Neuronal stem cell (in vitro differentiated cells): ENCODE measurements at regions not wholly inside any gene's neighbourhood (a gene's known extent, or its start where the extent isn't known, plus 50 kb on each side); places are given as distances from the start of the nearest gene placed in this dataset.
A peak's percentile ranks its signal among the peaks of the same experiment; 100 is the strongest.

Experiments used
- DNase-seq: peaks from one replicate; pipeline ENCODE4 v3.0.0-alpha.2; 2013; ENCODE audit warnings: low spot score
- H2AFZ ChIP-seq: one replicate; pipeline ENCODE4 v1.6.1; 2013; ENCODE audit warnings: mild to moderate bottlenecking, low read length, inconsistent platforms
- H2AK5ac ChIP-seq: 2 replicates; pipeline ENCODE4 v1.6.1; 2013; ENCODE audit warnings: low read depth, mild to moderate bottlenecking, inconsistent platforms, low read length, moderate library complexity, mixed read lengths
- H2BK120ac ChIP-seq: 2 replicates; pipeline ENCODE4 v1.6.1; 2013; ENCODE audit warnings: low read depth, mild to moderate bottlenecking, inconsistent platforms, low read length, moderate library complexity, mixed read lengths
- H2BK12ac ChIP-seq: one replicate; pipeline ENCODE4 v1.6.1; 2013; ENCODE audit warnings: low read length, inconsistent platforms
- H2BK15ac ChIP-seq: 2 replicates; pipeline ENCODE4 v1.6.1; 2013; ENCODE audit warnings: mild to moderate bottlenecking, low read length, inconsistent platforms, mixed read lengths
- H2BK5ac ChIP-seq: one replicate; pipeline ENCODE4 v1.6.1; 2013; ENCODE audit warnings: inconsistent platforms, mild to moderate bottlenecking, low read length, moderate library complexity
- H3K14ac ChIP-seq: one replicate; pipeline ENCODE4 v1.6.1; 2013; ENCODE audit warnings: low read length, inconsistent platforms
- H3K18ac ChIP-seq: 2 replicates; pipeline ENCODE4 v1.6.1; 2013; ENCODE audit warnings: low read length, inconsistent platforms
- H3K23ac ChIP-seq: 2 replicates; pipeline ENCODE4 v1.6.1; 2013; ENCODE audit warnings: low read depth, mild to moderate bottlenecking, mixed read lengths, low read length, inconsistent platforms; ENCODE audit not compliant: poor library complexity
- H3K27ac ChIP-seq: replicated peaks from 3 replicates; pipeline ENCODE4 v1.5.1; 2013; ENCODE audit warnings: low read length, inconsistent platforms
- H3K27me3 ChIP-seq, 3 experiments: 2 replicates each; pipeline ENCODE4 v1.6.1; 2013; ENCODE audit warnings: low read length in 3 of 3, mild to moderate bottlenecking in 2 of 3, inconsistent platforms in 1 of 3, low read depth in 1 of 3, mixed read lengths in 1 of 3, moderate library complexity in 1 of 3; ENCODE audit not compliant: control insufficient read depth in 3 of 3, insufficient read depth in 3 of 3
- H3K36me3 ChIP-seq, 2 donors: replicated peaks in 1 of 2; 2 replicates each; pipeline ENCODE4 v1.6.1; 2013; ENCODE audit warnings: low read length in 2 of 2; ENCODE audit not compliant: control insufficient read depth in 2 of 2, insufficient read depth in 2 of 2
- H3K4ac ChIP-seq: 2 replicates; pipeline ENCODE4 v1.6.1; 2013; ENCODE audit warnings: inconsistent platforms, mild to moderate bottlenecking, low read length, moderate library complexity
- H3K4me1 ChIP-seq, 2 donors: 1 replicate in 1 of 2; 2 replicates in 1 of 2; pipeline ENCODE4 v1.6.1; 2013; ENCODE audit warnings: low read length in 2 of 2, low read depth in 1 of 2; ENCODE audit not compliant: control insufficient read depth in 2 of 2, insufficient read depth in 1 of 2
- H3K4me2 ChIP-seq: one replicate; pipeline ENCODE4 v1.6.1; 2013; ENCODE audit warnings: mild to moderate bottlenecking, low read length, inconsistent platforms; ENCODE audit not compliant: insufficient read depth, poor library complexity, severe bottlenecking
- H3K4me3 ChIP-seq, 2 donors: 2 replicates each; pipeline ENCODE4 v1.5.1; 2013; ENCODE audit warnings: low read length in 2 of 2, mild to moderate bottlenecking in 2 of 2, inconsistent platforms in 1 of 2, moderate library complexity in 1 of 2
- H3K79me1 ChIP-seq: one replicate; pipeline ENCODE4 v1.6.1; 2013; ENCODE audit warnings: low read depth, mild to moderate bottlenecking, inconsistent platforms, low read length, moderate library complexity
- H3K9ac ChIP-seq: one replicate; pipeline ENCODE4 v1.6.1; 2013; ENCODE audit warnings: mild to moderate bottlenecking, low read depth, low read length, inconsistent platforms; ENCODE audit not compliant: poor library complexity
- H3K9me3 ChIP-seq, 2 donors: replicated peaks in 1 of 2; 2 replicates each; pipeline versions ENCODE3 to v1.6.1; 2013; ENCODE audit warnings: low read length in 2 of 2, mild to moderate bottlenecking in 2 of 2, inconsistent platforms in 1 of 2, low read depth in 1 of 2, mixed read lengths in 1 of 2, moderate library complexity in 1 of 2; ENCODE audit not compliant: control insufficient read depth in 2 of 2, insufficient read depth in 1 of 2
- H4K8ac ChIP-seq: one replicate; pipeline ENCODE4 v1.6.1; 2013; ENCODE audit warnings: low read depth, mild to moderate bottlenecking, inconsistent platforms, low read length, moderate library complexity
- H4K91ac ChIP-seq: one replicate; pipeline ENCODE4 v1.6.1; 2013; ENCODE audit warnings: low read length, low read depth, mild to moderate bottlenecking, inconsistent platforms; ENCODE audit not compliant: poor library complexity
- WGBS, 2 donors: extraction: QIAGEN DNeasy Blood & Tissue Kit; methylation state at CpG; one replicate each; pipeline ENCODE4 v1.1.7; 2013; ENCODE audit warnings: missing lambda C conversion rate in 2 of 2, mixed read lengths in 1 of 2; ENCODE audit not compliant: insufficient read length in 2 of 2, insufficient replicate concordance in 1 of 2; ENCODE audit errors: extremely low coverage in 2 of 2; 5-methylcytosine and 5-hydroxymethylcytosine counted together

DNA sequence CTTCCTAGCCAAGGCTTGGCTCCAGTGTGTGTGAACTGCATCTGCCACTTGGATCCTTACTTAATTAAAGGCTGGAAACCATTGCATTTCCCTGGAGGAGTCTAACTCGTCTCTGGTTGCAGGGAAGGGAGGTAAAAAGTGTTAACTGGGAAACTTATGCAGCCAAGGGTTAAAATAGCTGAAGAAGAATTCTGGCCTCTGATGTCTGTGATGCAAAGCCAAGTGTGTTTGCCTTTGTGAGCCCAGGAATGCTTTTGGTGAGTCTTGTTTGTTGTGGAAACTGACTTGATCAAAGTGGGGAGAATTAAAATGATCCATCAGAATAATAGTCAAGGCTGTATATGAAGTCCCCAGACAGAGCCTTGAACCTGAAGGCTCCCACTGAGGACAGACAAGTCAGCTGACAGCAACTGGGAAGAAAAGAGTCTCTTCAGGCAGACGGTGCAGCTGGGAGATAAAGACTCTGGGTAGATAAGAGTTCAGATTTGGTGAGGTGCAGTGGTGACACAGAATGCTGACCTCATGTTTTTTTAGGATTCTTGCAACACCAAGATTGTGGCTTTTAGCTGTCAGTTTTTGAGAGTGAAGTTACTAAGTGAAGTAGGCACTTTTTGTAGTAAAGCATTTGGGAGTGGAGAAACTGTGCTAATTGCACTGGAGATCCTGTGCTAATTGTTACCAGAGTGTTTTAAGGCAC lies 59.5 kb upstream of the WLS start:
- peak overlapping the region; percentile 34 for H2AFZ ChIP-seq
- H3K27me3 ChIP-seq = peaks cover 0 to 10% (median 0%) of the 10 kb centered on the region in 3 experiments
- H3K4me2 ChIP-seq = no peak overlapping the region
- H4K8ac ChIP-seq = no peak overlapping the region
- H3K79me1 ChIP-seq = no peaks in the 10 kb centered on the region
- H2BK15ac ChIP-seq = no peak overlapping the region
- DNase-seq = no peak
- H3K36me3 ChIP-seq = no peaks in the 10 kb centered on the region
- no peak overlapping the region for H3K18ac ChIP-seq
- H3K4me3 ChIP-seq = no peak overlapping the region
- peaks cover 0 to 2% of the 10 kb centered on the region in 2 donors for H3K9me3 ChIP-seq
- WGBS, 2 donors = no CpG with 5 or more reads among the region's 2 CpGs
- H3K4me1 ChIP-seq = peaks cover 19 to 29% of the 10 kb centered on the region in 2 donors
- H4K91ac ChIP-seq = no peak overlapping the region
- H3K9ac ChIP-seq = no peak overlapping the region
- H3K14ac ChIP-seq = no peak overlapping the region
- H2AK5ac ChIP-seq = no peak overlapping the region
- H2BK120ac ChIP-seq = no peak overlapping the region
- H2BK5ac ChIP-seq = no peak overlapping the region
- no peak overlapping the region for H3K27ac ChIP-seq
- no peak overlapping the region for H2BK12ac ChIP-seq
- no peak overlapping the region for H3K4ac ChIP-seq
- no peak overlapping the region for H3K23ac ChIP-seq

DNA sequence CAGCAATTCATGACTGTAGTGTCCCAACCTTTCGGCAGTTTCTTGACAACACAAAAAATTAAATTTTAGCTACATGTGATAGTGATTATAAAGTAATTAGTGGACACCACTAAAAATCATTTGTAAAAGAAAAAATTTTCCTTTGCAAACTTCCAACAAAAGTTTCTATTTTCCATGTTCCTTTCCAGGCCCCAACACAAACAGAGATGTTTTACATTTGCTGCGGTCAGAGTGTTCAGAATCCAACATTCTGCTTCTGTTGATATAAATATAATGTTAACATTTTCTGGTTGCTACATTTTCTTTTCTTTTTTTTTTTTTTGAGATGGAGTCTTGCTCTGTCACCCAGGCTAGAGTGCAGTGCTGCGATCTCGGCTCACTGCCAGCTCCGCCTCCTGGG lies 54.9 kb upstream of the WLS start:
- Histone ChIP-seq H3K36me3 (no peaks in the 10 kb centered on the region), H3K79me1 (no peaks in the 10 kb centered on the region), H3K23ac (no peak overlapping the region), H4K91ac (no peak overlapping the region), H3K4me1 (peaks cover 0 to 8% of the 10 kb centered on the region in 2 donors), H3K14ac (no peak overlapping the region), H2BK15ac (no peak overlapping the region), H4K8ac (no peak overlapping the region), H2BK5ac (no peak overlapping the region), H3K18ac (no peak overlapping the region), H2AFZ (no peak overlapping the region), H3K4ac (no peak overlapping the region), H3K27ac (no peak overlapping the region), H3K9me3 (no peaks in the 10 kb centered on the region), H3K27me3 (peaks cover 0 to 4% (median 0%) of the 10 kb centered on the region in 3 experiments), H2BK120ac (no peak overlapping the region), H2AK5ac (no peak overlapping the region), H2BK12ac (no peak overlapping the region), H3K9ac (no peak overlapping the region), H3K4me2 (no peak overlapping the region), H3K4me3 (no peak overlapping the region)
- no CpG with 5 or more reads among the region's 5 CpGs for WGBS, 2 donors
- no peak for DNase-seq

DNA sequence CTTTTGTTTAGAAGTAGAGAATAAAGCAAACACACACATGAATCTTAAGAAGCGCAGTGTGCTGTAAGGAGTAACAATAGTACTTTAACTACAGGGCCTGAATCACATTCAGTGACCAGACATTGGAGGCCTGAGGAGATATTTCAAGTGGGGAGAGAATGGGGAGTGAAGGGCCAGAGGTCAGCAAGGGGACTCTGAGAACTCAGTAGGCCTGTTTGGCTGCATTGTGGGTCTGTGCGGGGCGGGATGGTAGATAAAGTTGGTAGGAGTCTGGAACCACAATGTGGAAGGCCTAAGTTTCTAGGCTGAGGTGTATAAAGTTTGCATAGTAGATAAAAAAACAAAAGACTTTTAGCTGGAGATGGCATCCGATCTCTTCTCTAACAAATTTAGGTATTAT lies 52.7 kb upstream of the WLS start:
- no peak overlapping the region for H3K4me2 ChIP-seq
- no peak overlapping the region for H4K91ac ChIP-seq
- H2BK15ac ChIP-seq = no peak overlapping the region
- H3K23ac ChIP-seq = no peak overlapping the region
- H3K9me3 ChIP-seq = no peaks in the 10 kb centered on the region
- H2AFZ ChIP-seq = peak overlapping the region; percentile 29
- no peaks in the 10 kb centered on the region for H3K27me3 ChIP-seq
- H3K27ac ChIP-seq = no peak overlapping the region
- H3K79me1 ChIP-seq = no peaks in the 10 kb centered on the region
- H3K4me3 ChIP-seq = no peak overlapping the region
- no peak overlapping the region for H2BK12ac ChIP-seq
- H3K36me3 ChIP-seq = no peaks in the 10 kb centered on the region
- no peak overlapping the region for H2BK120ac ChIP-seq
- no CpG with 5 or more reads among the region's 4 CpGs for WGBS, 2 donors
- H2AK5ac ChIP-seq = no peak overlapping the region
- H3K9ac ChIP-seq = no peak overlapping the region
- H3K4me1 ChIP-seq = no peaks in the 10 kb centered on the region
- H2BK5ac ChIP-seq = no peak overlapping the region
- H4K8ac ChIP-seq = no peak overlapping the region
- DNase-seq = no peak
- no peak overlapping the region for H3K4ac ChIP-seq
- no peak overlapping the region for H3K14ac ChIP-seq
- no peak overlapping the region for H3K18ac ChIP-seq

DNA sequence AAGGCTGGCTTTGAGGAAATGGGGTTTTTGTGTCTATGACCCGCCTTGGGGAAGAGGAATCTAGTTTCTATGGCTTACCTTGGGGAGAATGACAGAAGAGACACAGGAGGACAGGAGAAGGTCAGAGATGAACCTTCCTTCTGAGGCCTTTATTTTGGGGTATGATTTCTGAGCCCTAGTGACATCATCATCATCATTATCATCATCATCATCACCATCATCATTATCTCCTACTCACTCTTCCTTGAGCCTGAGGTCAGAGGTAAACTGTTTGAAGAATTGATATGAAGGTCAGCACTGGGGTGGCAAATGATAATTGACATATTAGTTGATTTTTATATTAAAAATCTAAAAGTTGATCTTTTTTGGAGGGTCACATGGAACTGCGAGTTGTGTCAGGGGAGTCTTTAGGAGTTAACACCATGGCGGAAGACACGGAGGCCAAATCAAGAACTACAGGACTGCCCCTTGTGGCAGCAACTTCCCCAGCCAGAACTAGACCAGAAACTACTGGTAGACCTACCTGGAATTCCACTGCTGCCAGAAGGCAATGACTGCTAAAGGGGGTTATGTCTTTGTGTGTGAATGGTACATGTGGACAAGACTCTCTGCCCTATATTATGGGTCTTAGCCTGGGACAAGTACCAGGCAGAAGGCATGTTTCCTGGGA lies 49.8 kb upstream of the WLS start:
- Histone ChIP-seq H2BK15ac (no peak overlapping the region), H3K27ac (no peak overlapping the region), H3K9me3 (no peaks in the 10 kb centered on the region), H2AFZ (no peak overlapping the region), H3K4me1 (no peaks in the 10 kb centered on the region), H3K14ac (no peak overlapping the region), H4K8ac (no peak overlapping the region), H4K91ac (no peak overlapping the region), H3K36me3 (no peaks in the 10 kb centered on the region), H2BK120ac (no peak overlapping the region), H3K27me3 (no peaks in the 10 kb centered on the region), H2AK5ac (no peak overlapping the region), H3K79me1 (no peaks in the 10 kb centered on the region), H3K4ac (no peak overlapping the region), H3K9ac (no peak overlapping the region), H3K4me3 (no peak overlapping the region), H3K4me2 (no peak overlapping the region), H3K23ac (no peak overlapping the region), H2BK12ac (no peak overlapping the region), H3K18ac (no peak overlapping the region), H2BK5ac (no peak overlapping the region)
- DNase-seq = no peak
- no CpG with 5 or more reads among the region's 4 CpGs for WGBS, 2 donors
